ENCODE measurements at regions not wholly inside any gene's neighbourhood (a gene's known extent, or its start where the extent isn't known, plus 50 kb on each side); places are given as distances from the start of the nearest gene placed in this dataset.
"Not testable (repeated sequence)": the region's sequence is repeated elsewhere in the genome, so short reads cannot be mapped to it uniquely, and the experiment has no call there.

GRCh38 chr12:14216405-14217294, 148.8 kb upstream of the ATF7IP start:
- H3K4me3 ChIP-seq (ENCODE audit: low read depth, low read length), result no peak overlapping the region
- no peak for DNase-seq (ENCODE audit: low read depth)
- no peak for TF ChIP-seq CTCF (IDR thresholded peaks at IDR 0.05; ENCODE audit: low read depth, low read length, missing control alignments)

GRCh38 chr12:14219156-14219555, 146.3 kb upstream of the ATF7IP start:
- DNase-seq (ENCODE audit: low read depth), result no peak
- no peak for TF ChIP-seq CTCF (IDR thresholded peaks at IDR 0.05; ENCODE audit: low read depth, low read length, missing control alignments)
- no peak overlapping the region for H3K4me3 ChIP-seq (ENCODE audit: low read depth, low read length)

- not testable (repeated sequence) for DNase-seq (ENCODE audit: low read depth); H3K4me3 ChIP-seq (ENCODE audit: low read depth, low read length)
Measured at GRCh38 chr12:14219670-14220069, 145.8 kb upstream of the ATF7IP start.

DNA sequence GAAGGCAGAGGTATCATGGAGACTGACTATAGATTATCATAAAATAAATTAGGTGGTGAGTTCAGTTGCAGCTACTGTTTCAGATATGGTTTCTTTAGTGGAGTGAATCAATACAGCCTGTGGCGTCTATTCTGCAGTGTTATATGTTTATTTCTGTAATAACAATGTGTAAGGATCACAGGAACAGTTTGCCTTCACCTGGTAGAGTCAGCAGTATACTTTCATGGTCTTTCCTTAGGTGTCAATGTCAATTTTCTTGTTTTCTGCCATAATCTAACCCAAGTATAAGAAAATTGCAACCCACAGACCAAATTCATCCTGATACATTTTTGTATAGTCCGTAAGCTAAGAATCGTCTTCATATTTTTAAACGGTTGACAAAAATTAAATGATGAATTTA, 140.4 kb upstream of the ATF7IP start:
- no peak for DNase-seq (ENCODE audit: low read depth)
- no peak for TF ChIP-seq CTCF (IDR thresholded peaks at IDR 0.05; ENCODE audit: low read depth, low read length, missing control alignments)
- no peak overlapping the region for H3K4me3 ChIP-seq (ENCODE audit: low read depth, low read length)

- not testable (repeated sequence) for DNase-seq (ENCODE audit: low read depth); H3K4me3 ChIP-seq (ENCODE audit: low read depth, low read length)
Measured at GRCh38 chr12:14235176-14235575, 130.3 kb upstream of the ATF7IP start.

GRCh38 chr12:14236641-14237040, 128.8 kb upstream of the ATF7IP start:
- H3K4me3 ChIP-seq (ENCODE audit: low read depth, low read length); DNase-seq (ENCODE audit: low read depth): not testable (repeated sequence)

- H3K4me3 ChIP-seq (ENCODE audit: low read depth, low read length), result no peak overlapping the region
- peak; percentile 33 for TF ChIP-seq CTCF (IDR thresholded peaks at IDR 0.05; ENCODE audit: low read depth, low read length, missing control alignments)
- no peak for DNase-seq (ENCODE audit: low read depth)
Measured at GRCh38 chr12:14238221-14238792, 127.2 kb upstream of the ATF7IP start.

- peak; percentile 78 for DNase-seq (ENCODE audit: low read depth)
- peak overlapping the region; percentile 50 for H3K4me3 ChIP-seq (ENCODE audit: low read depth, low read length)
- TF ChIP-seq CTCF (IDR thresholded peaks at IDR 0.05; ENCODE audit: low read depth, low read length, missing control alignments), result peak; percentile 57
Measured at GRCh38 chr12:14239350-14239934, 126.0 kb upstream of the ATF7IP start.

Data from GM12864 (cell line).